Middle frontal gyrus (tissue), 1 donor: ENCODE measurements at regions not wholly inside any gene's neighbourhood (a gene's known extent, or its start where the extent isn't known, plus 50 kb on each side); places are given as distances from the start of the nearest gene placed in this dataset.
"Not testable (repeated sequence)": the region's sequence is repeated elsewhere in the genome, so short reads cannot be mapped to it uniquely, and the experiment has no call there.

Experiments used
- DNase-seq: peaks from one replicate; pipeline ENCODE4 v3.0.0-alpha.2; 2015; ENCODE audit warnings: low spot score; ENCODE audit errors: extremely low spot score

GRCh38 chr6:122859676-122860075, 70.6 kb downstream of the SMPDL3A start:
- no peak for DNase-seq

GRCh38 chr6:122861594-122861993, 72.5 kb downstream of the SMPDL3A start:
- DNase-seq, result no peak

GRCh38 chr6:122868137-122868536, 79.1 kb downstream of the SMPDL3A start:
- no peak for DNase-seq

- peak; percentile 16 for DNase-seq
These were observed 80.5 kb downstream of the SMPDL3A start for GRCh38 chr6:122869437-122870024.

- no peak for DNase-seq
These were observed 82.0 kb downstream of the SMPDL3A start for GRCh38 chr6:122871079-122871478.

- DNase-seq, result no peak
These were observed 83.3 kb downstream of the SMPDL3A start for GRCh38 chr6:122872311-122872710.

- DNase-seq, result no peak
These were observed 88.2 kb downstream of the SMPDL3A start for GRCh38 chr6:122877302-122877701.

GRCh38 chr6:122878796-122879195, 89.7 kb downstream of the SMPDL3A start:
- no peak for DNase-seq

GRCh38 chr6:122886481-122886880, 97.4 kb downstream of the SMPDL3A start:
- no peak for DNase-seq

- no peak for DNase-seq
These were observed 98.9 kb downstream of the SMPDL3A start for GRCh38 chr6:122887941-122888340.

- not testable (repeated sequence) for DNase-seq
These were observed 99.6 kb downstream of the SMPDL3A start for GRCh38 chr6:122888680-122889079.

GRCh38 chr6:122890250-122890649, 101.2 kb downstream of the SMPDL3A start:
- no peak for DNase-seq

- no peak for DNase-seq
These were observed 101.2 kb upstream of the CLVS2 start for GRCh38 chr6:122894791-122895190.

- no peak for DNase-seq
These were observed 93.7 kb upstream of the CLVS2 start for GRCh38 chr6:122902326-122902725.

- DNase-seq, result no peak
These were observed 92.6 kb upstream of the CLVS2 start for GRCh38 chr6:122903266-122903915.

GRCh38 chr6:122904166-122904565, 91.9 kb upstream of the CLVS2 start:
- no peak for DNase-seq

- no peak for DNase-seq
These were observed 82.5 kb upstream of the CLVS2 start for GRCh38 chr6:122913558-122913957.

- DNase-seq, result no peak
These were observed 77.3 kb upstream of the CLVS2 start for GRCh38 chr6:122918714-122919113.

- no peak for DNase-seq
These were observed 65.5 kb upstream of the CLVS2 start for GRCh38 chr6:122930252-122931180.

GRCh38 chr6:122931916-122932315, 64.1 kb upstream of the CLVS2 start:
- no peak for DNase-seq

- not testable (repeated sequence) for DNase-seq
These were observed 51.1 kb upstream of the CLVS2 start for GRCh38 chr6:122944936-122945335.
